GM21786 (cell line): ENCODE measurements at regions not wholly inside any gene's neighbourhood (a gene's known extent, or its start where the extent isn't known, plus 50 kb on each side); places are given as distances from the start of the nearest gene placed in this dataset.
"Not testable (repeated sequence)": the region's sequence is repeated elsewhere in the genome, so short reads cannot be mapped to it uniquely, and the experiment has no call there.

Experiments
- ATAC-seq: cut with Tn5 transposase; IDR thresholded peaks from one replicate; pipeline ENCODE4 v1.9.1; 2021; ENCODE audit not compliant: unreplicated experiment

DNA sequence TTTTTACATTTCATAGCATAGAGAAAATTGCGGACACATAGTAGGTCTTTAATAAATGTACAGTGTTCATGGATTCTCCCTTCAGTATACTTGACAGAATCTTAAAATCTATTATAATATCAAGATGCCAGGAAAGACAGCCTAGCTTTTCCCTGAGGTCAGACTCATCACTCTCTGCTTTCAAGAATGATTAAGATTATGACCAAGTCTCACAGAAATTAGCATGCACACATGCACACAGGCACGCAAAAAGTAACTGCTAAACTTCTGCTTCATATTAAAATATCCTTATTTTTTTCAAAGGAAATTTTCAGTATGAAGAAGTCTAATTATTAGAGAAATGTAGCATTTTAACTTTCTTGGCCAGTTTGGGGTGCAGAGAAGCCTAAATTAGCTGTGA lies 493.8 kb upstream of the NECTIN3 start:
- ATAC-seq, result no peak

DNA sequence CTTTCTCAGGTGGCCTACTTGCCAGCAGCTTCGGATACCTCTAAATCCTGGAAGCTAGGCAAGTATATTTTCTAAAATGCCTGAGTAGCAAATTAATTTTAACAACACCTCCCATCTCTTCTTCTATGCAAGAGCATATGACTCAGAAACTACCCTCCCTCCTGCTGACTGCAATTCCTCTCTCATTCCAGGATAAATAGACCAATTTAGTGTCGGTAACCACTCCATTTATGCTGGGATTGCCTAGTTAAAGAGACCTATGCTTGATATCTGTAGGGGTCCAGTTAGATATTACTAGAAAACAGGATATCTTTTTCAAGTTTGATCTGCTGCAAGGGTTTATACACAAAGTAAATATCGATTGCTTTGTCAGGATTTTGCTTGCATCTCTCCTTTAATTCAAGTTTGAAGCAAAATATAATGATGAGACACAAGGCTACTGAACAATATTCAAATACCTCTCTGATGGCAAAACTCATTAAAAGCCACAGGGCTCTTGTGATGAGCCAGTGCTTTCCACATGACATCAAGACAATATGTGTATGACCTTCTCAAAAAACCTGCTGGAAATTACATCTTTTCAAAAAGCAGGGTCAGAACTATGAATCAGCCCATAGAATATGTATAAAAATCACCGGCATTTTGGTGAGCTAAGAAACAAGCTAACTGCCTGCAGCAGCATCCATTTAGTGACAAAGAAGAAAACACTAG lies 491.6 kb upstream of the NECTIN3 start:
- no peak for ATAC-seq

DNA sequence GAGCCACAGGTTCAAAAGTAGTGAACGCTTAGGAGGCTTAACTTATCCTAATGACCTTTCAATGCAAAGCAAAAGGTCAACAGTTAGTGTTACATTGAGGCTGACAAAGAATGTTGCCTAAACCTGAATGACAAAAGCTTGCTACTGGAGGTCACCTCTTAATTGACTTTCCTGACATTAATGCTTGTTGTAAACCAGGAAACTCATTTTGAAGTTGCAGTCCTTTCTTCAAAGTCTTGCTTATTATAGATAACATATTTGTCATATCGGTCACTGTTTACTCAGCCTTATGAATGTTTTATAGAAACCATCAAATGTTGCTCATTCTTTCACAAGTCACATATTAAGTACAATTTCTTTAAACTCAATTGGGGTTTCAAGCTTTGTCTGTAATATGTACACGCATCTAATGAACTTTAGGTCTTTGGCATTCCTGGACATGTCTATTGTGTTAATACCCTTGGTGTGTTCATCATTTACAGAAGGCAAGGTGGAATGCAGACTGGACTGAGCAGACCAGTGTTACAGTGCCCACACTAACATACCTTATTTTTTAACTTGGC lies 488.2 kb upstream of the NECTIN3 start:
- no peak for ATAC-seq

DNA sequence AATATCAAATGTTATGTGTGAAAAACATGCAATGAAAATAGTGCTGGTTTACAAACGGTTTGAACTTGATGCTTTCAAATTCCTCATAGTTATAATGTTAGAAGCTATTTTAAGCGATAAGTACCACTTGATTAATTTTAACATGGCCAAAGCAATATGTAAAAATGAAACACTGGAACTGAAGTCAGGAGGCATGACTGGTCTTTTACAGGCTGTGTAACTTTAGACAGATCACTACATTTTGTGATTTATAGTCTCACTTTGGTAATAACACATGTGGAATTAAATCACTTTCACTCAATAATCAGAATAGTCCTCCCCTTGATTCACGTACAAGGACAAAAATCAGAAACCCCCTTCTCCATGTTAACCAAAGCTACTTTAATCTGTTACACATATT lies 482.7 kb upstream of the NECTIN3 start:
- no peak for ATAC-seq

DNA sequence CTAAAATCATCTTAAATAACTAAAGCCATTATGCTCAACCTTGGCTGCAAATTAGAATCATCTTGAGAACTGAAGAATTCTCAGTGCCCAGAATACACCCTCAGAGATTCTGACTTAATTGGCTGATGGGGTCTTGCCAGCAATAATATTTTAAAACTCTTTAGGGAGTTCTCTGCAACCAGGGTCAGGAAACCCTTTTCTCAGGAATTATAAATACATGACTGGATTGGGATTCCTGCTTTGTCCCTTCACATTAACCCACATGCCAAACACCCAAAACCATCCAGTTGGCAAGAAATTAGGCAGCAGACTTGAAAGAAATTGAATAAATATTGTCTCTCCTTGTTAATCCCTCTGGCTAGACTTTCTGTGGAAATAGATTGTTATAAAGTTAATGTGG lies 482.3 kb upstream of the NECTIN3 start:
- ATAC-seq, result no peak

DNA sequence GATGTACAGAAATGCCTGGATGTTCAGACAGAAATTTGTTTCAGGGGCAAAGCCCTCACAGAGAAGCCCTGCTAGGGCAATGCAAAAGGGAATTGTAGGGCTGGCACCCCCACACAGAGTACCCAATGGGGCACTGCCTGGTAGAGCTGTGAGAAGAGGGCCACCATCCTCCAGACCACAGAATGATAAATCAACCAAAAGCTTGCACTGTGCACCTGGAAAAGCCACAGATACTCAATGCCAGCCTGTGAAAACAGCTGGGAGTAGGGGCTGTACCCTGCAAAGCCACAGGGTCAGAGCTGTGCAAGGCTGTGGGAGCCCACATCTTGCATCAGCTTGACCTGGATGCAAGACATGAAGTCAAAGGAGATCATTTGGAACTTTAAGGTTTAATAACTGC lies 477.9 kb upstream of the NECTIN3 start:
- ATAC-seq, result no peak

DNA sequence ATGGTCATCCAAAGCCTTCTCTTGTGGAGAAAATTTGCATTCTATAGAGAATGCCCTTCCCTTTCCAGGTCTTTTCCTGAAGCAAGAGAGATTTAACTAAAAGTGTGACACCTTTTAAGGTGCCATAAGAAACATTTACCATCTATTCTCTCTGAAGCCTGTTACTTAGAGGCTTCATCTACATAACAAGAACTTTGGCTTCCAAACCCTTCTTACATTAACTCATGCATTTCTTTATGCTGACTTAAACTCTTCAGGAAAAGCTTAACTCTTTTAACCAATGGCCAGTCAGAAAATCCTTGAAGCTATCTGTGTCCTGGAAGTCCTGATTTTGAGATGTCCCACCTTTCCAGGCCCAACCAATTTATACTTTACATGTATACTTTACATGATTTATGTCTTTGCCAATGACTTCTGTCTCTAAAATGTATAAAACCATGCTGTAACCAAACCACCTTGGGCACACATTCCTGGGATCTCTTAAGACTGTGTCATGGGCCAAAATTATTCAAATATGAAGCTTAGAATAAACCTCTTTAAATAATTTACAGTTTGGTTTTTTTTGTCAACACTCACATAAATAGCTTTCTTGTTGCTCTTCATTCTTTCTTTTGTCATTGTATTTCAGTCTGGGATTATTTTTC lies 472.6 kb upstream of the NECTIN3 start:
- ATAC-seq, result no peak

DNA sequence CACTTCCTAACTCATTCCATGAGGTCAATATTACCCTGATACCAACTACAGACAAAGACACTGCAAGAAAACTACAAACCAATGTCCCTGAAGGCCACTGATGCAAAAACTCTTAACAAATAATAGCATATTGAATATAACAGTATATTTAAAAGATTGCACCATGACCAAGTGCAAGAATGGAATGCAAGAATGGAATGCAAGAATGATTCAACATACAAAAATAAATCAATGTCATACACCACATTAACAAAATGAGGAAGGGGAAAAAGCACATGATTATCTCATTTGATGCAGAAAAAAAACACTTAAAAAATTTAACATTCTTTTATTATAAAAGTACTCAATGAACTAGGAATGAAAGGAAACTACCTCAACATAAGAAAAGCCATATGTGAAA lies 463.1 kb upstream of the NECTIN3 start:
- no peak for ATAC-seq

DNA sequence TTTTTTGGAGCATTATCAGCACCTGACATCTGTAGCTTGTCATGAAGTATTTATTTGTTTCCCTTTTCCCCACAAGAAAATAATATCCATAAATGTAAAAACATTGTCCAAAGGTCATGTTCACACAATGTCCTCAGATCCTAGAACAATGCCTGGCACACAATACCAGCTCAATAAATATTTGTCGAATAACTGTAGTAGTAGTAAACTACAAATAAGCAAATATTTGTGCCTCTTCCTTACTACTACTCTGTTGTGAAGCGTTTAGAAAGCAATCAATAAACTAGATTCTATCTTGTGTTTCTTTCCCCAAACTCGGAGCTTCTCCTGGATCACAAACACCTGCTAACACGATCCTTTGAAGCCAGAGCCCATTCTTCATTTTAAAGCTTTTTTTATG lies 459.6 kb upstream of the NECTIN3 start:
- ATAC-seq, result no peak

DNA sequence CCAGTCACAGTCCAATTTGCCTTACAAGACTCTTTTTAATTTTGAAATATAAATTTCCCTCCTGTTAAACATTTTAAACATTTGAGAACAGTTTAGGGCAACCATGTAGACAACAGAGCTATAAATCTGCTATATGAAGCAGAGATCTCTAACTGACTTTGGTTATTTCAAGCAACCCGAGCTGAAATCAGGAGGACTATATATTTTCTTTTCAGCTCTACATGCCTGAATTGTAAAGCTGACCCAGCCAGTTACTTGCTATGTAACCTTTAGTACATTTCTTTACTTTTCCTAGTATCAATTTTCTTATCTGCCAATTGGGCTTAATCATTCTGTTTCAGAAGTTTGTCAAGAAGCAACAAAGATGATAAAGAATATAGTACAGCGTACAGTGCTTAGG lies 457.4 kb upstream of the NECTIN3 start:
- no peak for ATAC-seq

DNA sequence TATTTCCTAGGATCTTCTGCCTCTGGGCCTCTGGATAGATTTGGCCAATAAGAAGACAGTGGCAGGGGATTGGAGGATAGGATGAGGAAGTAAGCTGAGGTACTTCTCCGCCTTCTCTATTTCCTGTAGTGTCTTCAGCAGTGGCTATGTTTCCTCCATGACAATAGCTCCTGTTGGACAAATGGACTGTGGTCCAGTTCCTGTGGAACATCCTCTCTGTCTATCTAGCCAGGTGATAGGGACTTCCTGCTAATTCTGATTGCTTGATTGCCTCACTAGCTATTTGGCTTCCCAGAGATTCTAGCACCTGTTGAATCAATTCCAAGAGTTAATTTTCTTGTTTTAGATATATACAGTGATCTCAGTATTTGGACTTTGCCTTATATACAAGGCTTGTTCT lies 456.2 kb upstream of the NECTIN3 start:
- ATAC-seq, result no peak

DNA sequence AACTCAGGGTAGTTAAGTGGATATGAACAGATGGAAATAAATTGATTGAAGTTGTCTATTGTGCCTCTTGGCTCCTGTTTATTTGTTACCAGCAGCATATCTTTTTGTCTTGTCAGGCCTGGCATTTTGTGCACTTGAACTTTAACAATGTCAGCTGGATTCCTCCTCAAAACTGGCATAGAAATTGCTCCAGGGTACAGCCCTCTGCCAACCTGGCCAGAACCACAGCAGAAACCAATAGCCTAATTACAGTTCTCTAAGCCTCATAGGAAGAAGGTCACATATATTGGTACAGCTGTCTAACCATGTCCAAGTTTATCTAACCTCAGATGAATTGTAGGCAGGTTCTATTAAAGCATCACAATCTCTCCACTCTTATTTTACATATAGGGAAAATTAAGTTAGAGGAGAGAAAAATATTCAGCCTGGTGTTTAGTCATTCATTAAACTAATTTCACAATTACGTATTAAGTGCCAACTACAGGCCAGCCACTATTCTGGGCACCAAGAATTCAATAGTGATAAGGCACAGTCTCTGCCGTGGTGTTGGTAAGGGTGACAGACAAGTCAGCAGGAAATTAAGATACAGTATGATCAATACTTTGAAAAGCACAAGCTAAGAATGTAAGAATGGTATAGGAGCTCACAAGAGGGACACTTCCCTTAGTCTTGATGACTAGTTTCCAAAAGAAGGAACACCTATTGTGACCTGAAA lies 452.9 kb upstream of the NECTIN3 start:
- no peak for ATAC-seq

DNA sequence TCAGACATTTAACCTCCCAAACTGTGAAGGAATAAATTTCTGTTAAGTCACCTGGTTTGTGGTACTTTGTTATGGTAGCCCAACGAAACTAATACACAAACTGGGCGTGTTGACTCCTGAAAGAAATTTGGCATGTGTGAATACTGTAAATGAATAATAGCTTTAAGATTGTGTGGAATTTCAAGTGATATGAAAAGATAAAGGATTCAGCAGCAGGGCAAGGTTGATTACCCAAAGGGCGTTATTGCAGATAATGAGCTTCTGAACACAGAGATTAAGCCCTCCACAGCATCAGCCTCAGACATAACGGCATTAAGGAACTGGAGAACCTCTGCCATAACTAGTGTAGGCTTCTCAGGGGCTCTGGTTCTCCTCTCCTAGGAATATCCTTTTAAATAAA lies 451.5 kb upstream of the NECTIN3 start:
- no peak for ATAC-seq

DNA sequence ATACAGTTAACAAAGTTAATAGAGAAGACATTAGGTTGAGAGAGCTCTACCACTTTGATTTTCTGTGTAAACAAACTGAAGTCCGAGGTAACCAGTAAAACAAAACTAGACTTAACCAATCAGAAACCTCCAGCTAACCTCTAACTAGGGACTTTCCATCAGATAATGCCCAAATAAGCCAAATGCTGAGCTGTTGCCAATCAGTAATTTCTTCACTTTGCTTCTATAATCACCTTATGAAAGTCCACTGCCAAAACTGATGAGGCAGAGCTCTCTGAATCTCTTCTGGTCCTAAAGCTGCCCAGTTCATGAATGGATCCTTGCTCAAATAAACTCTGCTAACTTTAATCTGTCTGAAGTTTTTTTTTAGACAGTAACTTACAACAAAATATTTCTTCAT lies 448.0 kb upstream of the NECTIN3 start:
- peak; percentile 44 for ATAC-seq

DNA sequence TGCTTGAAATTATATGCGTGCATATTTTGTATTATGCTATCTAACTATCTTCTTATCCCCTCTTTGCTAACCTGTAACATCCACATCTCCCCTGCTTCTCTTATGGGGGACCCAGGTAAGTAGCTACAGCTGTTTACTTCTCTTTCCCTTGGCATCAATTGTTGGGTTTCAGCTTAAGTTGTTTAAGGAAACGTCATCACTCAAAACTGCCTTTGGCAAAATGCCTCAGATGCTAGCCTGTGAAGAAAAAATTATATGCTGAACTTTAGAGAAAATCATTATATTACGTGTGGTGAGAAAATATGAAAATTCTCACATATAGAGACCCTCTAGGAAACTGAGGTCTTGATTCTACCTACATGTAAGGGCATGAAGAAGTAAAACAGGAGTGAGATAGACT lies 447.0 kb upstream of the NECTIN3 start:
- ATAC-seq, result no peak

DNA sequence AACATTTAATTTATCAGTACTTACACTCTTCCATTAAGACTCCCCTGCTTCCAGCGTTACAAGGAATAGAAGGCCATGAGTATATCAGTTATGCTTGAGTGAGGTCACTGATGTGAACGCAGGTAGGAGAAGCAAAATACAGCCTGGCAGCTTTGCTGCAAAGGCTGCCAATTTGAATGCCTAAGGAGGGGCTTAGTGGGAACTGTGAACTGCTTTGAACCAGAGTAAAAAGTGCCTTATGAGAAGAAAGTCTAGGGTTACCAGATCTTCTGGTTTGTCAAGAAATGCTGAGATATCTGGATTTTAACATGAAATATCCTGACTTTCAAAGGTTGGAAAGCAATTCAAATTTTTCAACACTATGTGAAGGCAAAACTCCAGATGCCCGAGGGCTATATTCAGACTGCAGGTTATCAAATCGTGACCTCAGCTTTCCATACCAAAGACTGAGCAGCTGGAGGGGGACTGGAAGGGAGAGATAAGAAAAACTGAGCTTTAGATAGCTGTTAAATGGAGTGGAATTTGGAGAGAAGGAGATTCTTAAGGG lies 446.3 kb upstream of the NECTIN3 start:
- no peak for ATAC-seq

DNA sequence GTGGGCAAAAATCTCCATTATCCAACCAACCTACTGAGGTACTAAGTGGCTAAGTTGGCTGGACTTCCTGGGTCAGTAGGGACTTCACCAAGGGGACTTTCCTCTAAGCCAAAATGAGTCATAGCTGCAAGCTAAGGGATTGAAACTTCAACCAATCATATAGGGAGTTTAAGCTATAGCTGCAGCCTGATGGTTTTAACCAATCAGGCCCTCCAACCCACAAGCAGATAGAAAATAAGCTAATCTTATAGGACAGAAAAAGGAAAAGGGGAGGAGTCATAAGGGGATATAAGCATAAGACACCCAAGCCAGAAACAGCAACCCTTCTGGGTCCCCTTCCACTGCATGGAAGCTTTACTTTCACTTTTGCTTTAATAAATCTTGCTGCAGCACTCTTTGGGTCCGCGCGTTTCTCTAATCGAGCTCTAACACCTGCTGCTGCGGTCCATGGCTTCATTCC lies 444.9 kb upstream of the NECTIN3 start:
- not testable (repeated sequence) for ATAC-seq

DNA sequence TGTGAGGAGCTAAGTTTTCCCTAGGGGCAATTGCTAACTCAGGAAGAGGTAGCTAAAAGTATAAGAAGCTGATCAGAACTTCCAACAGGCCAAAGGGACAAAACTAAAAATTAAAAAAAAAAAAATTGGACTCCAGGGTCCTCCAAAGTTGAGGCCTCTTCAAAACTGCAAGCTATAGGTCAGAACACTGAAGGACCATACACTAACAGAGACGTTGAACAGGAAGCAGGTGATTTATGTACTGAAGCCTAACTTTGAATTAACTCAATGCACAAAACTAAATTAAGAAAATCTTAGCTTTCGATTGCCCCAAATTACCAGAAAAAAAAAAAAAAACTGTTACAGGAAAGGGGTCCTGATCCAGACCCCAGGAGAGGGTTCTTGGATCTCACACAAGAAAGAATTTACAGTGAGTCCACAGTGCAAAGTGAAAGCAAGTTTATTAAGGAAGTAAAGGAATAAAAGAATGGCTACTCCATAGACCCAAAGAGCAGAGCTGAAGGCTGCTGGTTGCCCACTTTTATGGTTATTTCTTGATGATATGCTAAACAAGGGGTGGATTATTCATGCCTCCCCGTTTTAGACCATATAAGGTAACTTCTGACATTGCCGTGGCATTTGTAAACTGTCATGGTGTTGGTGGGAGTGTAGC lies 442.8 kb upstream of the NECTIN3 start:
- ATAC-seq, result no peak

DNA sequence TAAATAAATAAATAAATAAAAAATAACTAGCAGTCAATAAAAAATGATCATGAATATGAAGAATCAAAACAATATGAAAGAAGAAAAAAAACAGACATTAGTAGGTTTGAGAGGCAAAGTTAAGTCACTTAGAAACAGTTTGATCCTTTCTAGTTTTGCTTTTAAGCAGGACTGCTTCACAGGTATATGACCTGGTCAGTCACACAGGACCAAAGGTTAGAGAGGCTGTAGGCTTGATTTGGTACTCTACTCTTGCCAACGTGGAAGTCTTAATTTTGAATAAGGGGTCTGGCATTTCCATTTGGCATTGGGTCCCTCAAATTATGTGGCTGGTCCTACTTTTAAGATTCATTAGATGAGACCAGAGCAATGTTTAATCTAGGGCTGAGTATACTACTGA lies 441.7 kb upstream of the NECTIN3 start:
- ATAC-seq, result no peak

DNA sequence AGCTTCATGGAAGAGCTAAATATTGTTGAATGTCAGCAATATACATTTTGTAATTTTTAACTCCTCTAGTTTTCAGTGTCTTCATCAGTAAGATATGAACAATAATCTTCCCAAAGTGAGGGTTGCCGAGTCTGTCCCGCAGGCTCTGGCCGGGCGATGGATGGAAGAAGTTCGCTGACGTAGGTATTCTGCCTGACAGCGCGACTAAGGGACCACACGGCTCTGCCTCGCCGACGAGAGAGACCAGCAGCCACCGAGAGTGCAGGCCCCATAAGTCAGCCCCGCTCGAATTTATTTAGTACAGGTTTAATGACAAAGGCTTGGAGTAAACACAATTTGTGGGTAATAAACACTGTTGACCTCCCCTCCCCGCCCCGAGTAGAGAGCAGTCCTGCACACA lies 427.4 kb upstream of the NECTIN3 start:
- no peak for ATAC-seq

DNA sequence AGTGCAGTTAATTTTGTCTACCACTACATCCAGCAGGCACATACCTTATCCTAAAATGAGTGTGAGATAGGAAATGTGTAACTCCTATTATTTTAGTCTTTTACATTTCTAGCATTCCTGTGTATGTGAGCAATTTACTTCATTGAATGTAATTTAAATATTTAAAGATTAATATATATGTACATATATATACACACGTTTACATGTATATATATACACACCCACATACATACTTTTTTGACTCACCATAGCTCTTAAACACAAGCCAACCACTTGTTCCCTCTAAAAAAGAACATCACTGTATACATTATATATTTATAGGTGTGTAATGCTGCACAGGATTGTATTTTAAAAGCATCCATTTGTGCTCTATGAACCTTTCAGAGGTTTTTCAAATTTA lies 425.6 kb upstream of the NECTIN3 start:
- no peak for ATAC-seq
